ENCODE measurements at regions not wholly inside any gene's neighbourhood (a gene's known extent, or its start where the extent isn't known, plus 50 kb on each side); places are given as distances from the start of the nearest gene placed in this dataset.

- TF ChIP-seq IRF1 (CRISPR knock-in tag; IDR thresholded peaks at IDR 0.05) (no peak), ZMAT4 (CRISPR knock-in tag; IDR thresholded peaks at IDR 0.05) (no peak), GABPB1 (CRISPR knock-in tag; IDR thresholded peaks at IDR 0.05) (no peak), CDX4 (CRISPR knock-in tag; IDR thresholded peaks at IDR 0.05; ENCODE audit: borderline replicate concordance) (no peak), E2F4 (CRISPR knock-in tag; IDR thresholded peaks at IDR 0.05; ENCODE audit: borderline replicate concordance, low read depth) (no peak), ATF3 (CRISPR knock-in tag; conservative IDR thresholded peaks at IDR 0.05) (no peak), GRHL2 (CRISPR knock-in tag; IDR thresholded peaks at IDR 0.05; ENCODE audit: insufficient replicate concordance, severe bottlenecking) (no peak), EMX1 (CRISPR knock-in tag; IDR thresholded peaks at IDR 0.05) (no peak)
These were observed 139.0 kb downstream of the TM9SF2 start (continued) for GRCh38 chr13:99640260-99640659.

- Mint-ChIP-seq H3K4me3 (no peak overlapping the region), H3K9me3 (no peaks in the 10 kb centered on the region), H3K27ac (no peak overlapping the region), H3K27me3 (ENCODE audit: low read depth) (no peaks in the 10 kb centered on the region), H3K36me3 (no peaks in the 10 kb centered on the region), H3K4me1 (peaks cover 3% of the 10 kb centered on the region)
- CTCF ChIA-PET, result interaction anchor here (0.5 kb wide), 1 partner anchor 33 kb away, joined by 3 read pairs; no protein-coding TSS in a partner anchor
- no peak for ATAC-seq
- no peak for DNase-seq (ENCODE audit: low spot score)
- POLR2A ChIA-PET, result interaction anchor here (0.9 kb wide), 1 partner anchor 11 kb away, joined by 3 read pairs; no protein-coding TSS in a partner anchor
- no peak for TF ChIP-seq ERG (CRISPR knock-in tag; IDR thresholded peaks at IDR 0.05)
- no peak for TF ChIP-seq ZSCAN18 (CRISPR knock-in tag; IDR thresholded peaks at IDR 0.05)
- TF ChIP-seq ZNF138 (CRISPR knock-in tag; conservative IDR thresholded peaks at IDR 0.05), result no peak
- TF ChIP-seq ZNF317 (CRISPR knock-in tag; IDR thresholded peaks at IDR 0.05; ENCODE audit: borderline replicate concordance, low read depth), result no peak
- no peak for TF ChIP-seq NFE2L1 (CRISPR knock-in tag; IDR thresholded peaks at IDR 0.05)
- TF ChIP-seq ARID4B (CRISPR knock-in tag; IDR thresholded peaks at IDR 0.05; ENCODE audit: borderline replicate concordance), result no peak
- TF ChIP-seq ATF6 (CRISPR knock-in tag; IDR thresholded peaks at IDR 0.05), result no peak
- TF ChIP-seq MAX (CRISPR knock-in tag; IDR thresholded peaks at IDR 0.05), result no peak
- no peak for TF ChIP-seq E2F4 (CRISPR knock-in tag; IDR thresholded peaks at IDR 0.05; ENCODE audit: borderline replicate concordance, low read depth)
- TF ChIP-seq CBFB (CRISPR knock-in tag; IDR thresholded peaks at IDR 0.05; ENCODE audit: low read depth), result no peak
- TF ChIP-seq ETV6 (CRISPR knock-in tag; IDR thresholded peaks at IDR 0.05), result no peak
- no peak for TF ChIP-seq FOXJ3 (CRISPR knock-in tag; IDR thresholded peaks at IDR 0.05; ENCODE audit: borderline replicate concordance)
- no peak for TF ChIP-seq JAZF1 (CRISPR knock-in tag; IDR thresholded peaks at IDR 0.05)
- no peak for TF ChIP-seq CDX4 (CRISPR knock-in tag; IDR thresholded peaks at IDR 0.05; ENCODE audit: borderline replicate concordance)
These were observed 137.9 kb downstream of the TM9SF2 start for GRCh38 chr13:99639126-99639525.
